GM12892 (cell line): ENCODE measurements at regions not wholly inside any gene's neighbourhood (a gene's known extent, or its start where the extent isn't known, plus 50 kb on each side); places are given as distances from the start of the nearest gene placed in this dataset.

ENCODE experiments used
- POLR2A ChIP-seq: IDR thresholded peaks from 2 replicates; pipeline ENCODE4 v1.6.1; 2011; ENCODE audit warnings: low read depth, low read length, control low read depth
- POLR2AphosphoS5 ChIP-seq: IDR thresholded peaks from 2 replicates; pipeline ENCODE4 v1.6.1; 2011; ENCODE audit warnings: low read depth, low read length, control low read depth
- TAF1 ChIP-seq: IDR thresholded peaks from 2 replicates; pipeline ENCODE4 v1.6.1; 2011; ENCODE audit warnings: low read depth, mild to moderate bottlenecking, control low read depth, low read length, borderline replicate concordance

- TF ChIP-seq POLR2A (no peak), POLR2AphosphoS5 (no peak), TAF1 (no peak)
Observed at GRCh38 chr4:91826186-91826585, 477.6 kb upstream of the GRID2 start.
